ENCODE measurements at regions not wholly inside any gene's neighbourhood (a gene's known extent, or its start where the extent isn't known, plus 50 kb on each side); places are given as distances from the start of the nearest gene placed in this dataset.
A peak's percentile ranks its signal among the peaks of the same experiment; 100 is the strongest.

GRCh38 chr22:48912356-48913066 is 915.2 kb downstream of the BRD1 start:
- DNase-seq = peak; percentile 1

GRCh38 chr22:48911647-48912046 is 916.0 kb downstream of the BRD1 start:
- DNase-seq = peak; percentile 43

- peak; percentile 9 for DNase-seq
These were observed 916.6 kb downstream of the BRD1 start for GRCh38 chr22:48911067-48911466.

GRCh38 chr22:48908547-48908946 is 919.1 kb downstream of the BRD1 start:
- DNase-seq = no peak

- no peak for DNase-seq
These were observed 920.1 kb downstream of the BRD1 start for GRCh38 chr22:48907591-48907990.

- DNase-seq = no peak
These were observed 921.3 kb downstream of the BRD1 start for GRCh38 chr22:48906216-48906835.

- DNase-seq = no peak
These were observed 922.3 kb downstream of the BRD1 start for GRCh38 chr22:48905206-48905975.

GRCh38 chr22:48902983-48903650 is 924.6 kb downstream of the BRD1 start:
- no peak for DNase-seq

- DNase-seq = no peak
These were observed 925.4 kb downstream of the BRD1 start for GRCh38 chr22:48902001-48902869.

GRCh38 chr22:48901324-48901723 is 926.3 kb downstream of the BRD1 start:
- no peak for DNase-seq

GRCh38 chr22:48900626-48901025 is 927.0 kb downstream of the BRD1 start:
- DNase-seq = peak; percentile 24

- peak; percentile 46 for DNase-seq
These were observed 927.4 kb downstream of the BRD1 start for GRCh38 chr22:48900327-48900597.

GRCh38 chr22:48899523-48900326 is 927.9 kb downstream of the BRD1 start:
- DNase-seq = peak; percentile 46

GRCh38 chr22:48898524-48899250 is 929.0 kb downstream of the BRD1 start:
- DNase-seq = peak; percentile 42

- peak; percentile 47 for DNase-seq
These were observed 929.9 kb downstream of the BRD1 start for GRCh38 chr22:48897645-48898370.

- DNase-seq = peak; percentile 38
These were observed 930.7 kb downstream of the BRD1 start for GRCh38 chr22:48896766-48897644.

- peak; percentile 35 for DNase-seq
These were observed 931.6 kb downstream of the BRD1 start for GRCh38 chr22:48895831-48896765.

- no peak for DNase-seq
These were observed 932.3 kb downstream of the BRD1 start for GRCh38 chr22:48895336-48895735.
